ENCODE measurements at regions not wholly inside any gene's neighbourhood (a gene's known extent, or its start where the extent isn't known, plus 50 kb on each side); places are given as distances from the start of the nearest gene placed in this dataset.

- TF ChIP-seq POLR2AphosphoS5 (IDR thresholded peaks at IDR 0.05; ENCODE audit: borderline replicate concordance, low read depth, low read length), result no peak
- TF ChIP-seq EZH2 (IDR thresholded peaks at IDR 0.05), result no peak
- no peak for TF ChIP-seq FOXP2 (optimal IDR thresholded peaks at IDR 0.05; ENCODE audit: control extremely low read depth, extremely low read length, insufficient read depth)
Observed at GRCh38 chr11:32309530-32310213, 125.7 kb downstream of the WT1 start.
